Stimulated activated CD4-positive, alpha-beta T cell treated with anti-CD3 and anti-CD28 coated beads, Interleukin-1b, Interleukin-23, amount 100 ng/mL, for 48 hours (primary cell): ENCODE measurements at regions not wholly inside any gene's neighbourhood (a gene's known extent, or its start where the extent isn't known, plus 50 kb on each side); places are given as distances from the start of the nearest gene placed in this dataset.
"Not testable (repeated sequence)": the region's sequence is repeated elsewhere in the genome, so short reads cannot be mapped to it uniquely, and the experiment has no call there.

ENCODE experiments used
- DNase-seq: peaks from one replicate; pipeline ENCODE4 v3.0.0-alpha.2; 2020

GRCh38 chr13:84823528-84823927 is 941.3 kb upstream of the SLITRK1 start:
- DNase-seq = no peak

GRCh38 chr13:84821261-84821660 is 939.0 kb upstream of the SLITRK1 start:
- DNase-seq = no peak

DNA sequence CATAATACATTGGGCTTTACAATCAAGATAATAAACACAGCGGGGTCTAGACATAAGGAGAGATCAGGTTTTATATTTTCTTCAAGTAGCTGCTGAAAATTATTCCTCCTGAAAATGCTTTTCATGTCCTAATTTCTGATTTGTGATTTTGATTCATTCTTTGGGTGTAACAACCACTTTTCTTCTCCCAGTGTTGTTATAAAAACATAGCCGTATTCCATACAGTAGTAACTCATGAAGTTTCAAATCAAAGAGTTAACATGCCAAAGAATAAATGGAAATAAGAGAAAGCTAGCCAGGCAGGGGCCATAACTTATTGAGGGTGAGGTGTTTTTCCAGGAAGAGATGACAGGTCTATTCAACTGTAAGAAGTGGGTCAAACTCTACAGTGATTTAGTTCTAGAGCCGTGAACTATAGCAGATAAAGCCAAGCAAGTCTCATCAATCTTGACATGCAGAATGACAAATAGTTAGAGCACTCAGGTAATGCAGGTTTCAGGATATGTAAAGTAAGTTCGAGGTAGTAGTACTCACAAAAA is 934.4 kb upstream of the SLITRK1 start:
- no peak for DNase-seq

DNA sequence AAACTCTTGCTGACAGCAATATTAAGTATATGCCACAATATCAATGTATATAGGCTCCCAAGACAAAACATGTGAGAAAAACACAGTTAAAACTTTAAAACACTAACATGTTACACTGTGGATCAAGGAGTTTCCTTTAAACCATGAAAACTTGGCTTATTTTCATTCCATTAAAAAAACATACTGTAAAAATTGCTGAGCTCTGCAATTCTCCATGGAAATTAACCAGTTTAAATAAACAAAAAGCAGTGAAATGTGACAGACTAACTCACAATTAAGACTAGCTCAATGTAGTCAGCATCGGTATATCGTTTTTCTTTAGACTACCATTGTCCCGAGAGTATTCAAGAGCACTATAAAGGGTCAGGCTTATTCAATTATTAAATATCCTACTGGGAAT is 930.5 kb upstream of the SLITRK1 start:
- DNase-seq = no peak

DNA sequence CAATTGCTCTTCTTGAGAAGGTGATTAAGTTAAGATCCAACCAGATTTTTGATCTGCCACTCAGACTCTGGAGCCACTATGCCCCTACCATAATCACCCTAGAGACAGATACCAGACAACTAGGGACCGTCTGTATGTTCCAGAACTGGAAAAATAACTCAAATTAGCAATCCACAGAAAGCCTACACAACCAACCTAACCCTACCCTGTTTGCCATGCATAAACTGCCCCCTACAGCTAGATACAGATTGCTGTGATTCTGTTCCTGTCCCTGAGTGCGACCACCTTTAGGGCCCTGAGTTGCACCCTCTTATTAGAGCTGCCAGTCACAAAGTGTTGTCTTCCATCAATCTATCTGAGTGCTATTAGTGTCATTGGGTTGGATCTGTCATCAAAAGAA is 929.8 kb upstream of the SLITRK1 start:
- DNase-seq = no peak

DNA sequence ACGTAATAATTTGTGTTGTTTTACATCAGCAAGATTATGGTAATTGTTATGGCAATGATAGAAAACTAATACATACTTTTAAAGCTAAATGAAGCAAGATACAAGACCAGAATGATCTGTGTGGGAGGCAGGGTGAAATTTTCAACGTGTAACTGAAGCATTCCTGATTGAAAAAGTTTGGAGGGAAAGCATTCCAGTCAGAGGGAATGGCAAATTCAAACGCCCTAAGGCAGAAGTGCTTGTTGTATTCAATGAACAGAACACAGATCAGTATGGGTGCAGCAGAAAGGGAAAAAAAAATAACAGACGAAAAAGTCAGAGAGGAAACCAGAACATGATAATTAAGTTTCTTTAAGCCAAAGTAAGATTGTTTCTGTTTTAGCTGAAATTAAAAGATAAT is 928.5 kb upstream of the SLITRK1 start:
- no peak for DNase-seq

DNA sequence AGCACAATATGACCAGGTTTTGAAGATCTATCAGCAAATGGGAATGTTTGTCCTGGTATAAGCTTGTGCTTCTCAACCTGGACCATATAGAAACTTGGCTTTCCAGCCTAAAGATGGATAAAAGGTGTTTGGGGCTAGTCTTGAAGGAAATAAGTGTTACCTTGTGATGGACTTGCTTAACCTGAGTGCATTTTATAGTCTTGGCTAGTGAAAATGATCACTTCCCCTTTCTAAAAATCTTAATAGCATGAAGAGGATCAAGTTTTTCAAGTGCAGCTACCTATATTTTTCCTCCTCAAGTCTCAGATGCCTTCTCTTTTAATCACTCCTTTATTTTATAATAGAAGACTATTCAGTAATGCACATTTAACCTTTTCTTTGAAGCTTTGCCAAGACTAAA is 919.8 kb upstream of the SLITRK1 start:
- no peak for DNase-seq

DNA sequence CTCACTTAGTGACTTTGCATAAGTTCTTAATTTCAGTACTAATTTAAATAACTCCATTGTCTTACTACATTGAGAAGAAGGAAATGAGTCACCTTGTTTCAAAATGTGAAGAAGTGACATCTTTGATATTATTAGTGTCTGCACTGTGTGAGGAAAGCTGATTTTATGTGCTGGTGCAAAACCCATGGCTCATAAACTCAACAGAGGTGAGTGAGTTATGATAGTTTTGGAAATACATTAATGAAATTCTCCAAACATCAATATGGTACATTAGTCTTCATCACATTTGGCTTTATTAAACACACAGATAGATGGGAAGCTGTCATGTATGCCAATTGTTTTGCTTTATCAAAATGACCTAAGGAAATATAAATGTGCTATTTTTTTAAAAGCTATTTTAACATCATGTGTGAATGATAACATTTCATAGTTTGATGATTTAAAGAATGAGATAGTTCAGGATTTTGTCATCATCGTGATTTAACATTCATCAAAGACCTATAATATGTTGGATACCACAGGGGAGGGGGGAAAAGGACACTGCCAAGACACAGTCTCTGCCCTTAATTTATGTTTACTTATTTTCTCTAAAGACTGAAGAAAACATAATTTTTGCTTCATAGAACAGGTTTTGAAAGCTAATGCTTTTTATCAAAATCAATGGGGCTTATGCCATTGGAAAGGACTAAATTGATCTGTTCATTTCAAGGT is 902.3 kb upstream of the SLITRK1 start:
- no peak for DNase-seq

DNA sequence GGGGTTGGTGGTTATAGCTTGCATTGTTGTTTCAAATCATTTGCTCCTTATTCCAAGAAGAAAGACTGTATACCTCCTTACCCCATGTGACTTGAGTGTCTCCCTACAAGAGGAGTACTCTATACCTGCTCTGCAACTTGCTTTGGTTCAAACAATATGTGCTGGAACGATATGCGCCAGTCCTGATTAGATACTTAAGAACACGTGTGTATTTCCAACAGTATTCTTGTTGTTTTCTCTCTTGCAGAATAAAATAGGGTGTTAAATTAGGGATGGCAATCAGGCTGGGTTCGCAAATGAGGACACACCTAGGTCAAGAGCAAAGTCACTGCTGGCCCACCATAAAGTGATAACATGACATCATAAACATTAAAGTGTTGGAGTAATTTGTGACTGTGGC is 895.0 kb upstream of the SLITRK1 start:
- no peak for DNase-seq

- no peak for DNase-seq
Observed at GRCh38 chr13:84776593-84776992, 894.3 kb upstream of the SLITRK1 start.

- DNase-seq = not testable (repeated sequence)
Observed at GRCh38 chr13:84775920-84776319, 893.6 kb upstream of the SLITRK1 start.

DNA sequence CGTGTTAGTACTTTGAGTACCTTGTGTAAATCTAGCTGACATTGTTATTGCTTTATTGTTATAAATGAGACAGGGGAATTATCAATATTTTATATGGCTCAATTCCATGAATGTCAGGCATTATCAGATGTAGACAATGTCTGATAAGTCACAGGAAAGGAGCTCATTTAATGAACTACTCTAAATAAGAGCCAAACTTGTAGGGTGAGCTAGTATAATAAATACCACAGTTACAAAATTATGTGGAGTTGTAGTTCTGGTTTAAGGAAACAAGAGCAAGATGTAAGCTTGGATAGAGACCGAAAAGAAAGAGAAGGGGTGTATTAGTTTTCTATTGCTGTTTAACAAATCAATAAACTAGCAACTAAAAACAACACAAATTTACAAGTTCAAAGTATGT is 891.8 kb upstream of the SLITRK1 start:
- DNase-seq = no peak

GRCh38 chr13:84760956-84761355 is 878.7 kb upstream of the SLITRK1 start:
- DNase-seq = no peak

- no peak for DNase-seq
Observed at GRCh38 chr13:84749126-84749525, 866.9 kb upstream of the SLITRK1 start.

DNA sequence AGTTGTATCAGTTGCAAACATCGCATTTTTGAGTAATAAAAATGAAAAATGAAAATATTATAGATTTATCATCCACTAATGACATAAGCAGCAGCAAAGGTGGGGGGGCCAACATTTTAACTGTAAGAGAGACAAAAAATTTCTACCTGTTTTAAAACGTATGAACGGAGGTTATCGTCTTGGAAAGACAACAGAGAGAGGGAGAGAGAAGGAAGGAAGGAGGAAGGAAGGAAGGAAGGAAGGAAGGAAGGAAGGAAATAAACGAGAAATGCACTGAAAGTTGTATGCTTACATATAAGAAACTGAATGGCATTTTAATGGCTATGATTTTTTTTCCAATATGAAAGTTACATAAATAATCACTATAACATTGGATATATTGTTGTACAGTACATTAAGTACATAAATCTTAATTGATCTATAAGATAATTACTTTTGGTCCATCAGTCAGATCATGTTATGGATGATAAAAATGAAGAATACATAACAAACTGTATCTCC is 862.8 kb upstream of the SLITRK1 start:
- no peak for DNase-seq

GRCh38 chr13:84744203-84744602 is 861.9 kb upstream of the SLITRK1 start:
- DNase-seq = no peak

GRCh38 chr13:84741253-84741652 is 859.0 kb upstream of the SLITRK1 start:
- no peak for DNase-seq

DNA sequence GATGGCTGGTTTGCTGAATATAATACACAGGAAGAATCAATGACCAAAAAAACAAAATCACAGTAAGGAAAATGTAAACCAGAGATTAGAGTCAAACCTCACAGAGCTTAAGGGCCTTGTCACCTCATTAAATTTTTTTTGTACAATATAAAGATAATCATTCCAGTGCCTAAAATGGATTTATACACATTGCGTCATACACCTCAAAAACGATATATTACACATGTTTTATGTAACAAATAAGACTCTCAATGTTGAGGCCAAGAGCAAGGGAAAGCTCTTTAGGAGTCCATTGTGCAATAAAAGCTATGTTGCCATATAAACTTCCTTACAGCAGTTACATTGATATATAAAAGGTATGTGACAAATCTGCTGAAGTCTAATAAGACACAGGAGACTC is 856.7 kb upstream of the SLITRK1 start:
- DNase-seq = no peak

GRCh38 chr13:84737661-84738060 is 855.4 kb upstream of the SLITRK1 start:
- DNase-seq = no peak

DNA sequence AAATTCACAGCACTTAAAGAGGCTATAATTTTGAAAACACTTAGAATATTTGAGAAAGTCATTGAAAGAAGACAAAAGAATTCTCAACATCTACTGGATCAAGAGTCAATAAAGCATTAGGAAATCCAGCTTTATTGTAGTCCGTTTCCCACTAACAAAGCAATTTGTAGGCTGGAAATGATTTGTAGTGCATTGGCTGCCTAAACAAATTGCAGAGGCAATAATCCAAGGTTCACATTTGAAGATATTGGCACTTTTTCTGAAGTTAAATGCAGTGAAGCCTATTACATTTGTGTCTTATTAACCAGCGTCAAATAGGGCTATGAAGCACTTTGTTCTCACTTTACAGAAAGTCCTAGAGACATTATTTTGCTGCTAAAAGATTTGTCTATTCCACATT is 848.1 kb upstream of the SLITRK1 start:
- DNase-seq = no peak

GRCh38 chr13:84705982-84706710 is 823.9 kb upstream of the SLITRK1 start:
- no peak for DNase-seq

GRCh38 chr13:84702174-84702573 is 819.9 kb upstream of the SLITRK1 start:
- no peak for DNase-seq

DNA sequence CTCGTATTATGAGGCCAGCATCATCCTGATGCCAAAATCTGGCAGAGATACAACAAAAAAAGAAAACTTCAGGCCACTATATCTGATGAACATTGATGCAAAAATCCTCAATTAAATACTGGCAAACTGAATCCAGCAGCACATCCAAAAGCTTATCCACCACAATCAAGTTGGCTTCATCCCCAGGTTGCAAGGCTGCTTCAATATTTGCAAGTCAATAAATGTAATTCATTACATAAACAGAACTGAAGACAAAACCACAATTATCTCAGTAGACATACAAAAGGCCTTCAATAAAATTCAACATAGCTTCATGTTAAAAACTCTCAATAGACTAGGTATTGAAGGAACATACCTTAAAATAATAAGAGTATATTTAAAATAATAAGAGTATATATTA is 815.3 kb upstream of the SLITRK1 start:
- DNase-seq = not testable (repeated sequence)

GRCh38 chr13:84686973-84687372 is 804.7 kb upstream of the SLITRK1 start:
- no peak for DNase-seq
